K562 (cell line): ENCODE measurements at regions not wholly inside any gene's neighbourhood (a gene's known extent, or its start where the extent isn't known, plus 50 kb on each side); places are given as distances from the start of the nearest gene placed in this dataset.

Experiments used
- ATAC-seq: fragments of 200-7000 bp; cut with Tn5 transposase; 3 replicates; pipeline ENCODE4 v1.9.1; 2020; ENCODE audit warnings: moderate library complexity
- BruUV-seq: library from RNA; stranded (reverse); fragments of 400-500 nt; replicated peaks from 2 replicates; lab custom pipeline; 2021; lab: Mats Ljungman, UMichigan
- CTCF ChIA-PET: fragments of 300-600 bp; formaldehyde crosslinking; extraction: SDS; loops from one replicate; lab custom pipeline; 2021; ENCODE audit warnings: low intra/inter-chr PET ratio; lab: Yijun Ruan, JAX
- POLR2A ChIA-PET: fragments of 300-600, 350-650 bp; sonication (Branson Sonifier 250); formaldehyde crosslinking; extraction: SDS; loops from one replicate; lab custom pipeline; 2021; ENCODE audit warnings: antibody characterized with exemption, inconsistent platforms; lab: Yijun Ruan, JAX
- DNase-seq, 4 experiments: peaks; one replicate each; pipeline versions ENCODE4 v3.0.0 to v3.0.0-alpha.2; 2011 to 2018; ENCODE audit warnings: low spot score in 3 of 4, mixed read lengths in 3 of 4; ENCODE audit errors: extremely low read depth in 1 of 4
- FAIRE-seq: peaks from 2 replicates; lab custom pipeline; 2011; peaks lifted over from hg19 to GRCh38; lab: Jason Lieb, UNC
- H2AFZ ChIP-seq: 2 replicates; pipeline ENCODE4 v1.6.0; 2011; ENCODE audit warnings: low read depth, low read length, control low read depth, inconsistent platforms
- H3K27ac ChIP-seq: fragments of 200-600 bp; 3 replicates; pipeline ENCODE4 v1.8.0; 2011; ENCODE audit warnings: low read depth, mild to moderate bottlenecking, control low read depth, inconsistent platforms, low read length, moderate library complexity, mixed read lengths; ENCODE audit errors: extremely low read depth
- H3K27me3 ChIP-seq, 2 experiments: fragments of 300-600 bp in 1 of 2; 2 replicates in 1 of 2; 3 replicates in 1 of 2; pipeline versions ENCODE4 v1.6.0 to v1.8.0; 2011; ENCODE audit warnings: inconsistent platforms in 2 of 2, low read length in 2 of 2, mild to moderate bottlenecking in 1 of 2, mixed read lengths in 1 of 2, moderate library complexity in 1 of 2; ENCODE audit not compliant: control insufficient read depth in 2 of 2, insufficient read depth in 2 of 2
- H3K36me3 ChIP-seq: fragments of 300-600 bp; 3 replicates; pipeline ENCODE4 v1.8.0; 2011; ENCODE audit warnings: mild to moderate bottlenecking, low read length, inconsistent platforms; ENCODE audit not compliant: control insufficient read depth, insufficient read depth
- H3K4me1 ChIP-seq, 2 experiments: fragments of 200-600 bp in 1 of 2; replicated peaks in 1 of 2; 2 replicates in 1 of 2; 3 replicates in 1 of 2; pipeline versions ENCODE4 v1.5.1 to v1.8.0; 2011; ENCODE audit warnings: inconsistent platforms in 2 of 2, low read length in 2 of 2, mild to moderate bottlenecking in 1 of 2, mixed read lengths in 1 of 2, moderate library complexity in 1 of 2; ENCODE audit not compliant: control insufficient read depth in 2 of 2, insufficient read depth in 2 of 2
- H3K4me2 ChIP-seq: 2 replicates; pipeline ENCODE4 v1.6.1; 2011; ENCODE audit warnings: low read length, control low read depth, inconsistent platforms, mixed read lengths; ENCODE audit not compliant: insufficient read depth
- H3K4me3 ChIP-seq: fragments of 200-600 bp; sonication (generic), shearing (Covaris generic); 2 replicates; pipeline ENCODE4 v1.5.1; 2016; ENCODE audit warnings: control low read depth, inconsistent platforms
- H3K79me2 ChIP-seq: fragments of 200-600 bp; 3 replicates; pipeline ENCODE4 v1.8.0; 2011; ENCODE audit warnings: low read length, inconsistent platforms; ENCODE audit not compliant: control insufficient read depth, insufficient read depth
- H3K9ac ChIP-seq, 2 experiments: 2 replicates each; pipeline versions ENCODE4 v1.6.0 to v1.6.1; 2011; ENCODE audit warnings: low read depth in 2 of 2, low read length in 2 of 2, control low read depth in 1 of 2, inconsistent platforms in 1 of 2, mild to moderate bottlenecking in 1 of 2, mixed read lengths in 1 of 2; ENCODE audit not compliant: insufficient read depth in 1 of 2
- H3K9me1 ChIP-seq: one replicate; pipeline ENCODE4 v1.6.0; 2011; ENCODE audit warnings: inconsistent platforms, mild to moderate bottlenecking, low read length, moderate library complexity; ENCODE audit not compliant: control insufficient read depth, insufficient read depth
- H3K9me3 ChIP-seq: replicated peaks from 2 replicates; pipeline ENCODE4 v1.5.1; 2011; ENCODE audit warnings: low read depth, low read length, inconsistent platforms; ENCODE audit not compliant: control insufficient read depth, insufficient read depth
- H4K20me1 ChIP-seq: replicated peaks from 2 replicates; pipeline ENCODE4 v1.6.1; 2011; ENCODE audit warnings: low read length, inconsistent platforms, mixed read lengths; ENCODE audit not compliant: control insufficient read depth, insufficient read depth
- CHD4 ChIP-seq: fragments of 200-600 bp; sonication (generic); IDR thresholded peaks from 3 replicates; pipeline ENCODE4 v1.6.1; 2012; ENCODE audit warnings: low read depth, mild to moderate bottlenecking, mixed read lengths, low read length, inconsistent platforms; ENCODE audit not compliant: insufficient read depth, insufficient replicate concordance, poor library complexity, severe bottlenecking
- ETV6 ChIP-seq, 3 experiments: fragments of 150-350 bp in 1 of 3; sonication (generic) in 1 of 3; formaldehyde crosslinking in 1 of 3; IDR thresholded peaks; 2 replicates each; pipeline versions ENCODE4 v1.6.1 to v1.8.0; 2014 to 2022; ENCODE audit warnings: borderline replicate concordance in 2 of 3, low read depth in 2 of 3, antibody characterized with exemption in 1 of 3, low read length in 1 of 3, mild to moderate bottlenecking in 1 of 3, missing genetic modification reagents in 1 of 3
- HDAC3 ChIP-seq: fragments of 450-650 bp; IDR thresholded peaks from 2 replicates; pipeline ENCODE4 v1.6.1; 2018; ENCODE audit warnings: borderline replicate concordance, mild to moderate bottlenecking, moderate library complexity; ENCODE audit not compliant: partially characterized antibody
- KLF16 ChIP-seq: IDR thresholded peaks from 2 replicates; pipeline ENCODE4 v1.6.1; 2016; ENCODE audit warnings: antibody characterized with exemption
- POLR3A ChIP-seq: IDR thresholded peaks from 2 replicates; pipeline ENCODE4 v1.6.1; 2011; ENCODE audit warnings: borderline replicate concordance, mild to moderate bottlenecking, moderate library complexity; ENCODE audit not compliant: insufficient read length, insufficient read depth; ENCODE audit errors: extremely low read depth
- ZNF282 ChIP-seq: sonication (generic); formaldehyde crosslinking; IDR thresholded peaks from 2 replicates; pipeline ENCODE4 v1.8.1; 2023; ENCODE audit warnings: missing genetic modification reagents
- WGBS: fragments of 100-300 bp; shearing (Covaris generic); methylation state at CpG from one replicate; pipeline ENCODE4 v1.1.6; 2016; ENCODE audit warnings: low coverage, mixed read lengths; ENCODE audit not compliant: insufficient coverage; ENCODE audit errors: missing lambda C conversion rate; 5-methylcytosine and 5-hydroxymethylcytosine counted together
- in situ Hi-C: fragments of 300-500 bp; cut with MboI; formaldehyde crosslinking; loops from 4 replicates; pipeline ENCODE4 v1.15.0; 2018; ENCODE audit warnings: inconsistent platforms, mixed read lengths
- intact Hi-C: fragments of 100-400 bp; cut with micrococcal nuclease; formaldehyde crosslinking; loops from 2 replicates; pipeline ENCODE4 v1.14.2; 2022

DNA sequence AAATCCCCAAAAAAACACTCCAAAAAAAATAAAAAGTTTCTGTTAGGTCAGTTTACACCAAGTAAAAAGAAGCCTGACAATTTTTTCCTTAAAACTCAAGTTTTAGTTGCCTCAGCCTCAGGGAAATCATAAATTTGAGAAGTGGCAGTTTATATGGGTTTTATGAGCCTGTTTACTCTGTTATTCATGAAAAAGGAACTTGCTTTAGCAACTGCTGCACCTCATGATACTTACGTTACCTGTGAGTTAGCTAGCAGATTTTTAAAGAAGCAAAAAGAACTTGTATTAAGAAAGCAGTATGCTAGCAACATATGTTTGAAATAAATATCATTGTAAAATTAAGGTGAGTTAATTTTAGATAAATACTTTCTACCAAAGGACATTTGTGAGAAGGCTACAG lies 1264.5 kb upstream of the PHF14 start:
- in situ Hi-C loops: no loop called here
- Histone ChIP-seq H3K27me3 (no peaks in the 10 kb centered on the region), H3K9me3 (no peaks in the 10 kb centered on the region; the same call in 1 of the 2 replicates), H4K20me1 (no peaks in the 10 kb centered on the region), H3K4me3 (no peak overlapping the region), H3K4me1 (no peaks in the 10 kb centered on the region), H2AFZ (no peak overlapping the region), H3K27ac (no peak overlapping the region), H3K4me2 (no peak overlapping the region), H3K79me2 (no peaks in the 10 kb centered on the region), H3K9me1 (no peaks in the 10 kb centered on the region), H3K9ac (no peak overlapping the region), H3K36me3 (no peaks in the 10 kb centered on the region)
- intact Hi-C loops: no loop called here
- WGBS: 6% methylated on average over 1 of the region's 1 CpG
- POLR2A ChIA-PET: no interaction called here
- ATAC-seq (no peak), FAIRE-seq (no peak), DNase-seq (no peak)
- BruUV-seq: no TSS peak
- TF ChIP-seq KLF16: no peak
- TF ChIP-seq ETV6 (IDR thresholded peaks at IDR 0.05; ENCODE audit: borderline replicate concordance in 1 of 2, low read depth in 2 of 2, low read length in 1 of 2): no peak
- no peak for TF ChIP-seq ETV6 (CRISPR knock-in tag; IDR thresholded peaks at IDR 0.05; ENCODE audit: borderline replicate concordance)
- no peak for TF ChIP-seq HDAC3
- no peak for TF ChIP-seq ZNF282
- CTCF ChIA-PET: no interaction called here

DNA sequence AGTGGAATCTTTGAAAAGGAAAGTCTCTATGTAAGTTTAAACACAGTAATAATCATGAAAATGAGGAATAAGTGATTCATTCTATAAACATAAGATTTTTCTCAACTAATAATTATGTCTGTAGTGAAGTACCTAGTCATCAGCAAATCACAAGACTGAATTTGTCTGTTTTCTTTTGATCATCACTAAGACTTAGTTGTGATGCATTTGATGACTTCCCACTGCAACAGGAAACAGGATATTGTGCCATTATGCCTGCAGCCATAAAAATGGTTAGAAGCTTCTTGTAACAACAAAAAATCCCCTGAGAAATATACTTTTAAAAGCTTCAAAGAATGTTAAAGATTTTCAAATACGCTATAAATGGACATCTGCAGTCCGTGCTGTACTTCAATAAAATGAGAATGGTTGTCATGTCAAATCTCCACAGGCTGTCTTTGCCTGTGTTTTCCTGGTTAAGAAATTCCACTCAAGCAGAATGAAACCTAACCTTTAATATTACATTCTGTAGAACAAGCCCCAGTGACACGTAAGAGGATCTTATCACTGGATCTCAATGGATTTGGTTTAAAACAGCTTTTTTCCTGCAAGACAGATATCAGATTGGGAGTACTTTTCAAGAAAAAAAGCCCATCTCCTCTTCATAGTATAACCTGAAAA lies 1262.3 kb upstream of the PHF14 start:
- intact Hi-C loops: no loop called here
- TF ChIP-seq CHD4: no peak
- TF ChIP-seq POLR3A: no peak
- no peak for DNase-seq
- no peaks in the 10 kb centered on the region for H3K36me3 ChIP-seq
- no peak overlapping the region for H3K4me3 ChIP-seq
- no peak for ATAC-seq
- no peak overlapping the region for H3K4me2 ChIP-seq
- CTCF ChIA-PET: no interaction called here
- H3K27me3 ChIP-seq: no peaks in the 10 kb centered on the region
- H3K4me1 ChIP-seq: no peaks in the 10 kb centered on the region
- H3K79me2 ChIP-seq: no peaks in the 10 kb centered on the region
- H3K9me3 ChIP-seq: no peaks in the 10 kb centered on the region; the same call in 1 of the 2 replicates
- no peak overlapping the region for H3K27ac ChIP-seq
- H4K20me1 ChIP-seq: no peaks in the 10 kb centered on the region
- no peak overlapping the region for H2AFZ ChIP-seq
- POLR2A ChIA-PET: no interaction called here
- no peak for FAIRE-seq
- 5% methylated on average over 3 of the region's 3 CpGs for WGBS
- in situ Hi-C loops: no loop called here
- no peaks in the 10 kb centered on the region for H3K9me1 ChIP-seq
- no TSS peak for BruUV-seq
- H3K9ac ChIP-seq: no peak overlapping the region
